Small intestine (tissue), 7 donors: ENCODE measurements at regions not wholly inside any gene's neighbourhood (a gene's known extent, or its start where the extent isn't known, plus 50 kb on each side); places are given as distances from the start of the nearest gene placed in this dataset.
"Not testable (repeated sequence)": the region's sequence is repeated elsewhere in the genome, so short reads cannot be mapped to it uniquely, and the experiment has no call there.

Experiments used
- DNase-seq, 2 donors: peaks; one replicate each; pipeline versions ENCODE4 v3.0.0 to v3.0.0-alpha.2; 2013
- FAIRE-seq: peaks from 2 replicates; lab custom pipeline; 2012; peaks lifted over from hg19 to GRCh38; lab: Jason Lieb, UNC
- H3K27ac ChIP-seq, 3 donors: one replicate each; pipeline ENCODE4 v1.5.1; 2013; ENCODE audit warnings: low read length in 2 of 3, mild to moderate bottlenecking in 2 of 3, control low read depth in 1 of 3, inconsistent platforms in 1 of 3, low read depth in 1 of 3, moderate library complexity in 1 of 3
- H3K27me3 ChIP-seq, 3 donors: one replicate each; pipeline ENCODE4 v1.6.1; 2013; ENCODE audit warnings: low read length in 3 of 3, inconsistent platforms in 1 of 3; ENCODE audit not compliant: control insufficient read depth in 3 of 3, insufficient read depth in 3 of 3
- H3K36me3 ChIP-seq, 3 donors: one replicate each; pipeline ENCODE4 v1.6.1; 2013; ENCODE audit warnings: low read length in 3 of 3, inconsistent platforms in 1 of 3, low read depth in 1 of 3, mild to moderate bottlenecking in 1 of 3, moderate library complexity in 1 of 3; ENCODE audit not compliant: control insufficient read depth in 3 of 3, insufficient read depth in 2 of 3
- H3K4me1 ChIP-seq, 3 donors: one replicate each; pipeline ENCODE4 v1.6.1; 2013; ENCODE audit warnings: low read length in 2 of 3, inconsistent platforms in 1 of 3, low read depth in 1 of 3, mild to moderate bottlenecking in 1 of 3, moderate library complexity in 1 of 3; ENCODE audit not compliant: control insufficient read depth in 3 of 3, insufficient read depth in 2 of 3
- H3K4me3 ChIP-seq, 3 donors: one replicate each; pipeline ENCODE4 v1.5.1; 2013; ENCODE audit warnings: low read length in 3 of 3, control low read depth in 1 of 3, inconsistent platforms in 1 of 3, low read depth in 1 of 3, mild to moderate bottlenecking in 1 of 3, moderate library complexity in 1 of 3
- H3K9me3 ChIP-seq, 2 donors: one replicate each; pipeline ENCODE4 v1.6.1; 2013; ENCODE audit warnings: low read depth in 1 of 2, low read length in 1 of 2; ENCODE audit not compliant: control insufficient read depth in 2 of 2, insufficient read depth in 1 of 2
- WGBS, 3 donors: extraction: QIAGEN DNeasy Blood & Tissue Kit; methylation state at CpG; one replicate each; pipeline ENCODE4 v1.1.7; 2013; 5-methylcytosine and 5-hydroxymethylcytosine counted together
- donor health status: healthy with polysubstance abuse.
- donor health status: control.
- donor health status: control.
- donor health status: Bipolar disorder and iron deficiency.
- donor health status: healthy.

DNA sequence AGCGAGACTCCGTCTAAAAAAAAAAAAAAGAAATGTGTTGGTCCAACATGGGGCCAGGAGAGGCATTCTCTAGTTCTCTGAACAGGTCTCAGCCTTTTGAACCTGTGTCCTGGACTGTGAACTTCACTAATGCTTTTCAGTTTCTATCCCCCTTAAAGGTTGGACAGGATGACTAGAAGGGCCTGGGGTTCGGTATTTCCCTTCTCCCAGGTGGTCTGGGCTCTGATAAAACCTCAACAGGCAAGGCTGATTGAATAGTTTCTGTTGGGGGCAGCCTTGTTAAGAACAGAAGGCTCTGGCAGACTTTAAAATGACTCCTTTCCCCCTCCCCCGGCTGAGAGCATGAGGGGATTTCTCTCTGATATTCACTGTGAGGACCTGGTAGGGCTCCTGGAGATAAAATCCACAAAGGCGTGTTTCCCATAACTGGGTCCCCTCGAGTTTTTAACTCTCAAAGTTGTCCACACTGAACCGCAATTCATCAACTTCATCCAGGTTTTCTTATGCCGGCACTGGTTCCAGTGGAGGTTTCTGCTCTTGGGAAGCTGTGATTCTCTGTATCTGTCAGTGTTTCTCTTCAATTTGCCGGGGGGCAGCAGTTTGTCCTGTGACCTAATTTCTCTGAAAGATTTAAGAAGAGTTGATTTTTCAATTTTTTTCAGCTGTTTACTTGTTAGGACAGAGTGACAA, 91.3 kb downstream of the METRNL start:
- Histone ChIP-seq H3K4me1 (no peaks in the 10 kb centered on the region), H3K36me3 (no peaks in the 10 kb centered on the region), H3K27me3 (no peaks in the 10 kb centered on the region), H3K27ac (no peak overlapping the region), H3K9me3 (no peaks in the 10 kb centered on the region), H3K4me3 (no peak overlapping the region)
- FAIRE-seq (no peak), DNase-seq (no peak)
- WGBS, 3 donors, result 64 to 76% (median 73%) methylated on average over 9 of the region's 9 CpGs

DNA sequence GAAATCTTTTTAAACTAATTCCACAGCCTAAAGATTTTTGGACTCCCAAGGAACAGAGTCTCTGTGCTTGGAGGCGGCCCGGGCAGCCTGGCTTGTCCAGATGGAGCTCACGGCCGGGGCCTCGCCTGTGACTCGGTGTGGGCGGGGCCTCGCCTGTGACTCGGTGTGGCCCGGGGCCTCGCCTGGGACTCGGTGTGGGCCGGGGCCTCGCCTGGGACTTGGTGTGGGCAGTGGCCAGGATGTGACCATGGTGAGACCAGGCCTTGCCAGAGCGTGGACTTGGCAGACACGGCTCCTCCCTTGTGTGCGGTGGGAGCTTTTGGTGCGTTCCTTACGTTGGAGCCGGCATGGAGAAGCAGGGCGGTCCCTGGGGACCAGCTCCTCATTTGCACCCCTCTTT, 92.3 kb downstream of the METRNL start:
- Histone ChIP-seq H3K4me3 (no peak overlapping the region), H3K27me3 (no peaks in the 10 kb centered on the region), H3K9me3 (no peaks in the 10 kb centered on the region), H3K4me1 (no peaks in the 10 kb centered on the region), H3K36me3 (no peaks in the 10 kb centered on the region), H3K27ac (no peak overlapping the region)
- DNase-seq, result no peak
- 36 to 66% (median 52%) methylated on average over 21 of the region's 21 CpGs for WGBS, 3 donors
- no peak for FAIRE-seq

GRCh38 chr17:83172099-83172498, 92.7 kb downstream of the METRNL start:
- H3K36me3 ChIP-seq, H3K27ac ChIP-seq, H3K4me1 ChIP-seq, H3K4me3 ChIP-seq, FAIRE-seq, DNase-seq, H3K27me3 ChIP-seq, H3K9me3 ChIP-seq: not testable (repeated sequence)
- 88 to 93% (median 92%) methylated on average over 9 of the region's 9 CpGs for WGBS, 3 donors

DNA sequence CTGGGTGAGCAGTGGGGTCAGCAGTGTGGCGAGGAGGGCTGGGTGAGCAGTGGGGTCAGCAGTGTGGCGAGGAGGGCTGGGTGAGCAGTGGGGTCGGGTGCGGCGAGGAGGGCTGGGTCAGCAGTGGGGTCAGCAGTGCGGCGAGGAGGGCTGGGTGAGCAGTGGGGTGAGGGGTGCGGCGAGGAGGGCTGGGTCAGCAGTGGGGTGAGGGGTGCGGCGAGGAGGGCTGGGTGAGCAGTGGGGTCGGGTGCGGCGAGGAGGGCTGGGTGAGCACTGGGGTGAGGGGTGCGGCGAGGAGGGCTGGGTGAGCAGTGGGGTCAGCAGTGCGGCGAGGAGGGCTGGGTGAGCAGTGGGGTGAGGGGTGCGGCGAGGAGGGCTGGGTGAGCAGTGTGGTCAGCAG, 93.2 kb downstream of the METRNL start:
- H3K9me3 ChIP-seq, H3K27ac ChIP-seq, H3K27me3 ChIP-seq, H3K4me3 ChIP-seq, FAIRE-seq, H3K36me3 ChIP-seq, DNase-seq, H3K4me1 ChIP-seq: not testable (repeated sequence)
- 87 to 93% (median 91%) methylated on average over 9 to 20 of the region's 20 CpGs for WGBS, 3 donors

DNA sequence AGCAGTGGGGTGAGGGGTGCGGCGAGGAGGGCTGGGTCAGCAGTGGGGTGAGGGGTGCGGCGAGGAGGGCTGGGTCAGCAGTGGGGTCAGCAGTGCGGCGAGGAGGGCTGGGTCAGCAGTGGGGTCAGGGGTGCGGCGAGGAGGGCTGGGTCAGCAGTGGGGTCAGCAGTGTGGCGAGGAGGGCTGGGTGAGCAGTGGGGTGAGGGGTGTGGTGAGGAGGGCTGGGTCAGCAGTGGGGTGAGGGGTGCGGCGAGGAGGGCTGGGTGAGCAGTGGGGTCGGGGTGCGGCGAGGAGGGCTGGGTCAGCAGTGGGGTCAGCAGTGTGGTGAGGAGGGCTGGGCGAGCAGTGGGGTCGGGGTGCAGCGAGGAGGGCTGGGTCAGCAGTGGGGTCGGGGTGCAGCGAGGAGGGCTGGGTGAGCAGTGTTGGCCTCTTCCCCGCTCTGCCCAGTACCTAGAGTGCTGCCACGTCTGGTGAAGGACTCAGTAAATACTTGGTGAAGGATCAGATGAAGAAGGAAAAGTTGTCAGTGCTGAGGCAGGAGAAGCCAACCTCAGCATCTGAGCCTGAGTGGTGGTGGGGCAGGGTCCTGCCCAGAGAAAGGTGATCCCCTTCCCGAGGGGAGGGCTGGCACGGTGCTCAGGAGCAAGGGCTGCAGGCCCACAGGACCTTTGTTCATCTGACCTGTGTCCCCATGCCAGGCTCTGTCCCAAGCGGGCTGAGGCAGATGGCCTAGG, 93.9 kb downstream of the METRNL start:
- H3K36me3 ChIP-seq, H3K27ac ChIP-seq, H3K27me3 ChIP-seq, DNase-seq, H3K4me1 ChIP-seq, H3K9me3 ChIP-seq, H3K4me3 ChIP-seq, FAIRE-seq: not testable (repeated sequence)
- WGBS, 3 donors, result 73 to 89% (median 79%) methylated on average over 21 to 24 of the region's 24 CpGs

GRCh38 chr17:83173914-83174361, 94.5 kb downstream of the METRNL start:
- DNase-seq, result no peak
- H3K9me3 ChIP-seq, result no peaks in the 10 kb centered on the region
- no peaks in the 10 kb centered on the region for H3K36me3 ChIP-seq
- WGBS, 3 donors, result 78 to 90% (median 81%) methylated on average over 18 of the region's 18 CpGs
- H3K4me3 ChIP-seq, result no peak overlapping the region
- H3K4me1 ChIP-seq, result no peaks in the 10 kb centered on the region
- no peak for FAIRE-seq
- no peak overlapping the region for H3K27ac ChIP-seq
- no peaks in the 10 kb centered on the region for H3K27me3 ChIP-seq

DNA sequence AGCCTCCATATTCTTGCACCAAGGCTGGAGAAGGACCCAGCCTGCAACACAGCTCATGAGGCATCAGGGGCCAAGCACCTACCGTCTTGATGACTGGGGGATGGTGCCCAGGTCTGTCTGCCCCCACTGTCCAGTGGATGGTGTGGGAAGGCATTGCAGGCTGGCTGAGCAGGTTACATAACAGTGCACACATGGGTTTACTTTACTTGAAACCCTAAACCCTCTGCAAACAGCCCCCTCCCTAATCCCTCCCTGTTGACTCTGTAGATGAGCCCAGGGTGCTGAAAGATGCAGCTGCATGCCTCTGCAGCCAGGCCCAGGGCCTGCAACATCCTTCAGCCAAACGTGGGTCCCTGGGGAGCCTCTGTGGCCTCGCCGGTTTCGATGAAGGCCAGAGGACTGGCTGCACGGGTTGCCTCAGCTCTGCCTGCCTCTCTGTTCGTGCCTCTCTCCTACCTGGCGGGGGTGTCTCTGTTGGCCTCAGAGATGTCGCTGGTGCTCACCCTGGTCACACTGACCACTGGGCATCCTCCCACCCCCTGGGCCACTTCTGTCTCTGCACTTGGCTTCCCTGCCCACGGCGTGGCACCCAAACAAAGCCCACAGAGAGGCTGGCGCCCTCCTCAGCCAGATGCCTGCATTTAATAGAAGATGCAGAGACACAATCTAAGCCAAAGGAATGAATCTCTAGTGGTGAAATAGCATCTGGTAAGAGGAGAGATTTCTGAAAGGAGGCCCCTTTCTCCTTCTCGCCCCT, 95.1 kb downstream of the METRNL start:
- H3K4me1 ChIP-seq, result no peaks in the 10 kb centered on the region
- DNase-seq, result no peak
- no peaks in the 10 kb centered on the region for H3K27me3 ChIP-seq
- no peak for FAIRE-seq
- no peaks in the 10 kb centered on the region for H3K9me3 ChIP-seq
- WGBS, 3 donors, result 69 to 75% (median 70%) methylated on average over 13 of the region's 13 CpGs
- no peaks in the 10 kb centered on the region for H3K36me3 ChIP-seq
- no peak overlapping the region for H3K4me3 ChIP-seq
- H3K27ac ChIP-seq, result no peak overlapping the region

GRCh38 chr17:83175119-83175821, 95.9 kb downstream of the METRNL start:
- Histone ChIP-seq H3K27ac (no peak overlapping the region), H3K4me1 (no peaks in the 10 kb centered on the region), H3K9me3 (no peaks in the 10 kb centered on the region), H3K4me3 (no peak overlapping the region), H3K36me3 (no peaks in the 10 kb centered on the region), H3K27me3 (no peaks in the 10 kb centered on the region)
- 72 to 74% (median 74%) methylated on average over 16 of the region's 16 CpGs for WGBS, 3 donors
- DNase-seq (no peak), FAIRE-seq (no peak)
